ENCODE measurements at regions not wholly inside any gene's neighbourhood (a gene's known extent, or its start where the extent isn't known, plus 50 kb on each side); places are given as distances from the start of the nearest gene placed in this dataset.

DNA sequence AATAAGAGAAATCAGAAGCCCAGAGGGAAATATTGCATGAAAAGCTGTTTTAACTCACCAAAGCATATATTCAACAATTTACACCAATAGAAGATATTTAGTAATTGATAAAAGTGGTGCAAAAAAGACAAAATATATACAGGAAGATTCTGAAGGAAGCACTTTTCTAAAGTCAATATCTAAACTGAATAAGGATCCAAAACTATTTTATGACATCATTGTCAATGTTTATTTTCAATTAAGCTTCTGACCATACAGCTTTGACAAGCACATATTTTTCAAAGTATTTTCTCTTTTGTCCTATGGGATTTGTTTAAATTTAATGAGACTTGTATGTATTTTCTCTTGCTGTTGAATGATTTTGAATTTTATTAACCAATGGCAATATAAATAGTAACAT lies 1716.1 kb downstream of the OLFM4 start:
- no peak for TF ChIP-seq POLR2A (IDR thresholded peaks at IDR 0.05)
- TF ChIP-seq, protein P1, sequence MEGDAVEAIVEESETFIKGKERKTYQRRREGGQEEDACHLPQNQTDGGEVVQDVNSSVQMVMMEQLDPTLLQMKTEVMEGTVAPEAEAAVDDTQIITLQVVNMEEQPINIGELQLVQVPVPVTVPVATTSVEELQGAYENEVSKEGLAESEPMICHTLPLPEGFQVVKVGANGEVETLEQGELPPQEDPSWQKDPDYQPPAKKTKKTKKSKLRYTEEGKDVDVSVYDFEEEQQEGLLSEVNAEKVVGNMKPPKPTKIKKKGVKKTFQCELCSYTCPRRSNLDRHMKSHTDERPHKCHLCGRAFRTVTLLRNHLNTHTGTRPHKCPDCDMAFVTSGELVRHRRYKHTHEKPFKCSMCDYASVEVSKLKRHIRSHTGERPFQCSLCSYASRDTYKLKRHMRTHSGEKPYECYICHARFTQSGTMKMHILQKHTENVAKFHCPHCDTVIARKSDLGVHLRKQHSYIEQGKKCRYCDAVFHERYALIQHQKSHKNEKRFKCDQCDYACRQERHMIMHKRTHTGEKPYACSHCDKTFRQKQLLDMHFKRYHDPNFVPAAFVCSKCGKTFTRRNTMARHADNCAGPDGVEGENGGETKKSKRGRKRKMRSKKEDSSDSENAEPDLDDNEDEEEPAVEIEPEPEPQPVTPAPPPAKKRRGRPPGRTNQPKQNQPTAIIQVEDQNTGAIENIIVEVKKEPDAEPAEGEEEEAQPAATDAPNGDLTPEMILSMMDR (IDR thresholded peaks at IDR 0.05), result no peak

All from heart left ventricle (tissue), 13 donors.